ENCODE measurements at regions not wholly inside any gene's neighbourhood (a gene's known extent, or its start where the extent isn't known, plus 50 kb on each side); places are given as distances from the start of the nearest gene placed in this dataset.

DNA sequence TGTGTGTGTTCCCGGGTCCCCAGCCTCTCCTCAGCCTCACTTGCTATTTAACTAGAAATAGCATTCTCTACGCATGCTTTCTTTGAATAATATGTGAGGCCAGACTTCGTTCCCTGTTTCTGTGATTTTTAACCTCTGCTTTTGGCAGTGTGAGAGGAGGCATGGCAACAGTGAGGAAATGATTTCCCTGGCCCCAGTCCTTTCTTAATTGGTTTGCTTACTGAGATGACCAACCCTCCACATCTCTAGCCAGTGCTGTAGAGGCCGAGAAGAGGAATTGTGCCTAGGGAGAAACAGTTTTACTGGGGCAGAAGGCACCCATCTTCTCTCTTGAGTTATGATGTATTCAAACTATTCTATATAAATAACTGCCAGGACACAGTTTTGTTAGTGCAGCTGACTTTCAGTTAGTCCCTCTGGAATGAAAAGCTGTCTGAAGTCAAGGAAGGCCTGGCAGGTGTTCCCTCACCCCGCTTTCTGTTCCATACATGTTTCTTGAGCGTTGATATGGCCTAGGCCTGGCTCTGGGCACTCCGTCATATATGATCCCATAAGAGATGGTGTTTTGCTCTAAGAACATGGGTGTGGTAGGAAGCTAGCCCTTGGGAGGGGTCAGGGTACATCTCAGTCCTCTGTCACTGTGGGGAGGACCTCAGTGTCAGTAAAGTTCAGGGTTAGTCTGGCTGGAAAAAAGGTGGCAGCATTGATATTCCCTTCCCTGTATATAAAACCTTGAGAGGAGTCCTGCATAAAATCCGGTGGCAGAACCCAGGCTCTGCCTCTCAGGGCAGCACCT lies 73.7 kb upstream of the NPAS1 start:
- no peak for DNase-seq

DNA sequence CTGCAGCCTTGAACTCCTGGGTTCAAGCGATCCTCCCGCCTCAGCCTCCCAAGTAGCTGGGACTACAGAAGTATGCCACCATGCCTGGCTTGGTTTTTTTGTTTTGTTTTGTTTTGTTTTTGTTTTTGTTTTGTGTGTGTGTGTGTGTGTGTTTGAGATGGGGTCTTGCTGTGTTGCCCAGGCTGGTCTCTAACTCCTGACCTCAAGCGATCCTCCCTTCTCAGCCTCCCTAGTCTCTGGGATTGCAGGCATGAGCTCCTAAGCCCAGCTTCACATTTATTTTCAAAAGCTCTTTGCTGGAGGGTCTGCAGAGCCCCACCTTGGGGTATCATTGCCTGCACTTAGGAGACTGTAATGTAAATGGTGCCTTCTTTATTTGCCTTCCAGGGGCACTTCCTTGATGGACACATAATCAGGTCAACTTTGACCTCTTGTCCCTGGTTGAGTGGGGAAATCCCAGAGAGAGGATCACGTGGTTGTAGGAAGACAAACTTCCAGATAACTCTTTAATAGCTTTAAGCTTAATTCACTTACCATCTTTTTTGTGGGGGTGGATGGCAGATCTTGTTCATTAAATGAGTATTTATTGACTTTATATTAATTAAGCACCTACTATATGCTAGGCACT lies 72.9 kb upstream of the NPAS1 start:
- peak; percentile 57 for DNase-seq

DNA sequence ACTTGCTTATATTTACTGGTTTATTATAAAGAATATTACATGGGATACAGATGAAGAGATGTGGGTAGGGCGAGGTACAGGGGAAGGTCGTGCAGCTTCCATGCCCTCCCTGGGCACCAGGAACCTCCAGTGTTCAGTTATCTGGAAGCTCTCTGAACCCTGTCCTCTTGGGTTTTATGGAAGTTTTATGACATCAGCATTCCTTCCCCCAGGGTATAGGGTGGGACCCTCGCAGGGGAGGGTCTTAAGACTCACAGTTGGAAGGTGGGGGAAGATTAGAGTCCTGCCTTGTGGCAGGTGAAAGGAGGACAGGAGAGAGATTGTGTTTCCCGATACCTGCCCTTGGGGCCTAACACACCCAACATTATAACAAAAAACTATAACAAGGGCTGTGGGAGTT lies 71.8 kb upstream of the NPAS1 start:
- DNase-seq: no peak

DNA sequence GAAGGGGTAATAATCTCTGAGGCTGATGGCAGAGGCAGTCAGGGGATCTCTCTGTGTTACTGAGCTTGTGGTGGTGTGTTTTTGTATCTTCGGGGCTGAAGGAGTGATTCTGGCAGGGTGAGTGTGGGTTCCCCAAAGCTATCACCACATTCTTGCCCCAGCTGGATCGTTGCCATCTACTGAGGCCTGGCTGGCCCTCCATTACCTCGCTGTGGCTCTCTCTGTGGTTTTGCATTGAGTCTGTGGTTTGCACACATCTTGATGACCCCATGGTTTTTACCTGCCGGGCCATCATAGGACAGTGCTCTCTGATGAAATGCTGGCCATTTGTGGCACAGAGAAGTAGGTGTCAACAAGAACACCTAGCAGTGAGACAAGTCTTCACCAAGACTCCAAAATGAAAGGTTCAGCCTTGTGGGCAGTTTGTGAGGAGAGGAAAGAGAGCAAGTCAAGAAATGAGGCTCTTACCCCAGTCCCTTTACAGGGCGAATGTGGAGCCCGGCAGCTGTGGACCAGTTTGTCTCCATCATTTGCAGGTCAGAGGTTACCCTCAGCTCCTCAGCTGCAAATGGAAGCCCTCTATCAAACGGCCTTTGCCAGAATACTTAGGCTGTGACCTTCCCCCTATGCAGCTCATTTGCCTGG lies 69.0 kb upstream of the NPAS1 start:
- no peak for DNase-seq

DNA sequence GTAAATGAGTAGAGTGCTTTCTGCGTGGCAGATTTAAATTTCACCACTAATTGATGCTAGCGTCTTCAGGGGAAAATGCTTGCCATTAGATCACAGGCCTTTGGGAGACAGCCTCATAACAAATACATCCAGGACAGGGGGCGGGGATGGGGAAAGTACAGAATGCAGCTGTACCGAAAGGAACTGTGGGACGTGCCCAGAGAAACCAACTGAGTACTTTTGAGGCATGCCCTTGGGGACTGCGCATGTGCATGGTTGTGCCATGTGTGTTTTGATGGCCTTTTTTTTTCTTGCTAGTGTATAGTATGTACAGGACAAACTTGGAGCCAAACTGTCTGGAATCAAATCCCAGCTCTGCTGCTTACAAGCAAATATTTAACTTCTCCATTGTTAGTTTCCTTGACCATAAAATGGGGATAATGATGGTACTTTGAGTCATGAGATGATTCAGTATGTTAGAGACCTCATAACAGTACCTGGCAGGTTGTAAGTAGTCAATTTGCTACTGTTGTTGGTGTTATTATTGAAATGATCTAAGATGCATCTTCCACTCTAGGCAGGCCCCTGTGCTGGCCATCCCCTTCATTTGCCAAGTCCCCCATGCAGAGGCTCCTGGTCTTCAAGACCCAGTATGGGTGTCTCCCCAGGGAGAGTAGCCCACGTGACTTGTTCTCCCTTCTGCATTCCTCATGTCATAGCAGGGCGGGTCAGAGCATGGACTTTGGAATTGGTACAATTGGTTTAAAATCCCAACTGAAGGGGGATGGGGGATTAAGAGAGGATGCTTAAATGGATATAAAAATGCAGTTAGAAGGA lies 68.3 kb upstream of the NPAS1 start:
- DNase-seq: no peak

DNA sequence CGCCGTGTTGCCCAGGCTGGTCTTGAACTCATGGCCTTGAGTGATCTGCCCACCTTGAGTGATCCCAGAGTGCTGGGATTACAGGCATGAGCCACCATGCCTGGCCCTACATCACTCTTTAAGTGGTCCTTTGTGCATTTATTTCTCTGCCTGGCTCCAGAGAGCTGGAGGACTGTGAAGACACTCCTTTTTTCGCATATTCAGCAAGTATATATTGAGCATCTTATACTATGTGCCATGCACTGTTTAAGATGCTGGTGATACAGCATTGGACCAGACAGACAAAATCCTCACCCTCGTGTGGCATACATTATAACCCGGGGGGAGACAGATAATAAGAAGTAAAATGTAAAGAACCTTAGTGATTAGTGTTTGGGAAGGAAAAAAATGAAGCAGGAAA lies 66.8 kb upstream of the NPAS1 start:
- no peak for DNase-seq

DNA sequence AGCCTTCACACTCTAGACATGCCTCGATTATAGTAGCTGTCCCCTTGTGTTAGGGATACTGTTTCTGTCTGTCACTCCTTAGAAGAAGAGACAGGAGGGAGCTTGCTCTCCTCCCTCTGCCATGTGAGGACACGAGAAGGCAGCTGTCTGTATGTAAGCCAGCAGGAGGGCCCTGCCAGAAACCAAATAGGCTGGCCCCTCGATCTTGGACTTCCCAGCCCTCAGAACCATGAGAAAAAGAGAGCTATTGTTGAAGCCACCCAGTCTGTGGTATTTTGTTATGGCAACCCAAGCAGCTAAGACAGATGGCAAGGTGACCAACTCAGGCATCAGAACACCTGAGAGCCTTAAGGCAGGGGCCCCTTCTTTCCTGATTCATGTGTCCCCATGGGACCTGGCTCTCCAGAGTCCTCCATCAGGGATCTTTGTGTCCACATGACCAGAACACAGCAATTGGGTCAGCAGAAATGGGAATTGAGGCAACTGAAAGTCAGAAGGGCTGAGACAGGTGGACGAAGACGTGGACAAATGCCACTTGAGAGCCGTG lies 65.6 kb upstream of the NPAS1 start:
- DNase-seq: no peak

DNA sequence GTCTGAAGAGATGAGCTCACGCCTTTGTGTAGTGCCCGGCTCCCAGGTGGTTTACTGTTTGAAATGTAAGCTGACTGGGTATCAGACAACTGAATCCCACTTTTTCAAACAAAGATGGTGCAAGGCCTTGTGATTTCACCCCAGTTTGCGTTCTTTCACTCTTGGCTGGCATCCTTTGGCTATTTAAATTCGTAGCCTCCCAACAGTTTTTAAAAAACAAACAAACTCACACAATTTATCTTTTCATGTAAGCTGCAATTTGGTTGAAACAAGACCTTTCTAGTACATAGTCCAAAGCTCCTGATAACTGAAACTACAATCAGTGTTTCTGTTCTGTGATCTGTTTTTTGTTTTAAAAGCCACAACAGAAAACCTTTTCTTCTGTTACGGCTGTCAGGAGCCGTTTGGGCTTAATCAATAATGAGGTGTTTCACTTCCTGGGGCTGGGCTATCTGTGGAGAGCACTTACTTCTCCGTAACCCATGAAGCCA lies 65.1 kb upstream of the NPAS1 start:
- DNase-seq: no peak

DNA sequence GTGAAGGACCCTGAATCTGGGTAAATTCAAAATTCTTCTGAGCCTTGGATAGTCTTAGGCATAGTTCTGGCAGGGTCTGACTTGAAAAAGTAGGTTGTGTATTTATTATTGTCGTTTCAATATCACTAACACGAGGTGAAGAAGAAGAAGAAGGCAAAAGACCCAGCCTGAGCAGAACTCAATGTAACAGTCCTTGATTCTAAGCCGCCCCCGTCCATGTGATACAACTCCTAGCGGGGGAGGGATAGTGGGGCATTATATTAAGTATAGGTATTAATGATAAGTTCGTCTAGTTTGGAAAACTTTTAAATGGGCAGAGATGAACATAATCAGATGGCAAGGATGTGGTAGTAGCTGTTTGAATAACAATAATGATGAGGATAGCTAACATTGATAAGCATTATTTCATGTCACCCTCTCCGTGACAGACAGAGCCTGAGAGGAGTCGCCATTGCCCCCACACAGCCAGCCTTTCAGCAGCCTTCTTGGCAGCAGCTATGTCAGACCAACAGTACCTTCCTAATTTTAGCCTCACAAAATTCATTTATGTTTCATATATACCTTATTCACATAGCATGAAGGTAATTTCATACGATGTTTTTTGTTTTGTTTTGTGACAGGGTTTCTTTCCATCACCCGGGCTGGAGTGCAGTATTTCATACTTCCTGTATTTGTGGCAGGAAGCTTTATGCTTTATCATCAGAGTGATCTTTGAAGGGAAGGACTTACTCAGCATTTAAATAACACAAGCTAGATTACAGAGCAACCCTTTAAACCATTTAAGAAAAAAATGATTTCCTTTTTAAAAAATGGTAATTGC lies 64.4 kb upstream of the NPAS1 start:
- DNase-seq: peak; percentile 58

DNA sequence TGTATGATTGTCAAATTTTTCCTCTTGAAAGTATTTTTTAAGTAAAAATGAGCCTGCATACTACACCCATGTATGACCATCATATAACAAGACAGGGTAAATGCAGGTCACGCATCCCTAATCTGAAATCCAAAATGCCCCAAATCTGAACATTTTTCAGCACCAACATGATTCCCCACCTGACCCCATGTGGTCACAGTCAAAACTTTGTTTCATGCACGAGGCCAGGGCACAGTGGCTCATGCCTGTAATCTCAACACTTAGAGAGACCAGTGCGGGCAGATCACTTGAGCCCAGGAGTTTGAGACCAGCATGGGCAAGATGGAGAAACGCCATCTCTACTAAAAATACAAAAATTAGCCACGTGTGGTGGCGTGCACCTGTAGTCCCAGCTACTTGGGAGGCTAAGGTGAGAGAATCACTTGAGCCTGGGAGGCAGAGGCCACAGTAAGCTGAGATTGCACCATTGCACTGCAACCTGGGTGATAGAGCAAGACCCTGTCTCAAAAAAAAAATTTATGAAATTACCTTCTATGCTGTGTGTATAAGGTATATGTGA lies 63.7 kb upstream of the NPAS1 start:
- no peak for DNase-seq

DNA sequence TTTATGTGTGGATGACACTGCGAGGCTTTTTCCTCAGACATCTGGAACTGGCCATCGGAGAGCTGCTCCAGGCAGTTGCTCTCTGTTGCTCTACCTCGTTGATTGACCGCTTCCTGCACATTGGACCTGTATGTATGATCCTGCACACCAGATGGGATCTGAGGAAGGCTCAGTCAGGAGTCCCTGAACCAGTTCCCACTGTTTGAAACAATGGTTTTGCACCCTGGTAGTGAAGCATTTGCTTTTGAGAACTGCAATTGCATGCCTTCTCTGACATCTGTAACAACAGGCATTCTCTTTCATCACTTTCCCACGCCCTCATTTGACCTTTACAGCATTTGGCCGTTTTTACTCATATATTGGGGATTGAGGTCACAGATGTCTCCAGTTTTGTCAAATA lies 61.1 kb upstream of the NPAS1 start:
- peak; percentile 58 for DNase-seq

DNA sequence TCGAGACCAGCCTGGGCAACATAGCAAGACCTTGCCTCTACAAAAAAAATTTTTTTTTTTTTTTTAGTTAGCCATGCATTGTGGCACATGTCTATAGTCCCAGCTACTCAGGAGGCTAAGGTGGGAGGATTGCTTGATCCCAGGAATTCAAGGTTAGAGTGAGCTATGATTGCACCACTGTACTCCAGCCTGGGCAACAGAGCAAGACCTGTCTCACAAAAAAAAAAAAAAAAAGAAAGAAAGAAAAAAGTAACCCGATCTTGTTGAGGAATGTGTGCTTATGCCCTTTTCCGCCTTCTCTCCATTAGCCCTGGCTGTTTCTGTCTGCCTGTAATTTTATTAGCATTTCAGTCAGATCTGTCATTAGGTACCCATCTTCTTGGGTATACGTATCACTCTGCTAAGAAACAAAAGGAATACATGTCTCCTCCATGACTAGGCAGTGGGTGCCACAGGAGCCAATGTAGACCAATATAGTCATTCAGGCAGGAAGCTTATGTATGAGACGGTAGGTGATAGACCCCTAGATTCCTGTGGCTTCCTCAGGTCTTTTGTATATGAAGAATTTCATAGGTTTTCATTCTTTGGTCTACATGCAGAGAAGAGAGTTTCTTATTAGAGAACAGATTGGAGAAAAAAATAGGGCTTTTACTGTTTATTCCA lies 59.6 kb upstream of the NPAS1 start:
- DNase-seq: no peak

DNA sequence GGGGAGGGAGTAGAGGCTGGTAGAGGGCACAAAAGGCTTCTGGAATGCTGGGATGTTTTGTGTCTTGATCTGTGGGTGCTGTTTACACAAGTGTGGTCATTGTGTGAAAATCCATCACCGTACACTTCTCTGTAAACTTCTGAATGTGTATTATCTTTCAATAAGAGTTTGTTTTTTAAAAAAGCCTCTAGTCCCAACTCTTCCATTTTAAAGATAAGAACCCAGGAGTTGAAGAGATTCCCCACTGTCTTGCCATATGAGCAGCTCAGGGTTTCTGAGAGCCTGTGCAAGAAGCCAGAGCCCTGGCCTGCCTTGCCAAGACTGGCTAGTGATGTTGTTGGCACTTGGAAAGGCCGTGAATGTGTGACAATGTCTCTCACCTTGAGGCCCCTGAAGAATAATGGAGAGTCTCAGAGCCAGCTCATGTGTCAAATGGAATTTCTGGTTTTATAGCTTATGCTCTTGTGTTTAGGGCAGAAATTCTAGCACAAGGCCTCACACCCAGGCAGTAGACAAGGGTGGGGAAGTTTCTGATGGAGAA lies 57.5 kb upstream of the NPAS1 start:
- no peak for DNase-seq

DNA sequence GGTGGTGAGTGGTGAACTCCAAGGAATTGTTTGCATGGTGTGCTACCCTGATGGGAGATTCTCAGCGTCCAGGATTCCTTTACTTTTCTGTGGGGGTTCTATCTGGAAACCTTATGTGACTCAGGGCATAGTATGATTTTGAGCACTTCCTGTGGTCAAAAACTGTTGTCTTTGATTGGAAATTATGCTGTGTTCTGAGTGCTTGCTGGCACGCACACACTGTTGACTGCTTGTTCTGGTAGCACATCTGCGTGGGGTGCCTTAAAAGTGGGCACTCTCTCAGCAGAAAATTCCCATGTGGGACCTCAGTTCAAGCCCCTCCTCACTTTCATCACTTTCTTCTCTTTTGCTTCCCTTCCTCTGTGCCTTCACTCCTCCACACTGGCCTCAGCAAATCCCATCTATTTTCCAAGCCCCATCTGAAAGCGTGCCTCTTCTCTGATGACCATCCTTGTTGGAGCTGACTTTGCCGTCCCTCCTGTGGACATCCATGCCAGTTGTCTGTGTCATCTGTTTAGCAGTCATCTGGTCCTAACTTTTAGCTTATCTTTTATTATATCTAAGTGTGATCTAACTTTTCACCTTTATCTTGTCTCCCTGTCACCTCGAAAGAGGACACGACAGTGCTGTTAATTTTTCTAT lies 56.4 kb upstream of the NPAS1 start:
- DNase-seq: no peak

DNA sequence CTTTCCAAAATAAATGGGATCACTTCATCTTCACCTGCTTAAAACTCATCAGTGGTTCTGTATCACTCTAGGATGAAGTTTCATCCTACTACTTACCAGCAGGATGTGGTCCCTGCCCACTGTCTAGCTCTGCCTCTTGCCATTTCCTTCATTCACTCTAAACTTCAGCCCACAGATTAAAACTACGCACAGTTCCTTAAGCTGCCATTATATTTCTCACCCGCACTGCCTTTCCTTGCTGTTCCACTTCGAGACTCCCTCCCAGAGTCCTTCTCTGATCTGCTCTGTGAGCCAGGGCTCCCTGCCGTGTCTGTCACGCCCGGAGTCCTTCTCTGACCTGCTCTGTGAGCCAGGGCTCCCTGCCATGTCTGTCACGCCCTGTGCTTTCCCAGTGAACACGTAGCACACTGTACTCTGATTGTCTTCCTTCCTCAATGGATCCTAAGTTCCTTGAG lies 52.0 kb upstream of the NPAS1 start:
- DNase-seq: no peak

All from inflammatory macrophage treated with lipopolysaccharide for 4 hours (primary cell).